Erythroblast (primary cell): ENCODE measurements at regions not wholly inside any gene's neighbourhood (a gene's known extent, or its start where the extent isn't known, plus 50 kb on each side); places are given as distances from the start of the nearest gene placed in this dataset.

Experiments used
- GATA1 ChIP-seq: IDR thresholded peaks from 2 replicates; pipeline ENCODE4 v1.6.1; 2011; ENCODE audit warnings: low read depth, mild to moderate bottlenecking, control low read depth, low read length, moderate library complexity
- POLR2A ChIP-seq: IDR thresholded peaks from 2 replicates; pipeline ENCODE4 v1.6.1; 2011; ENCODE audit warnings: mild to moderate bottlenecking, low read length

DNA sequence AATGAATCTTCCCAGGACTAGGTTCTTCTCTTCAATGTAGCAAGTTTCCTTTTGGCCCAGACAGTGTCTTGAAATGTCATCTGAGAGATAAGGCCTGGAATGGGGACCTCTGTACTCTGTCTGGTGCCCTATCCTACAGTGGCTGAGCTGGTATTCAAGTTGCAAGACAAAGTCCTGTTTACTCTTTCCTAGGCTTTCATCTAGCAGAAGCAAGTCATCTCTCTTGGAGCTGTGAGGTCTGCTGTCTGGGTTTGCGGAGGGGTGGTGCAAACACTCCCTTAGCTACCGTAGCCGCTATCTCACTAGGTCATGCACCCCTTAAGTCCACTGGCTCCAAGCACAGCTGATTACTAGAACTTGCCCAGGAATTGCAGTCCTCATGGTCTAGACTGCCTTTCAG, 149.7 kb upstream of the SLC16A7 start:
- no peak for TF ChIP-seq POLR2A
- TF ChIP-seq GATA1, result no peak
